ENCODE measurements at regions not wholly inside any gene's neighbourhood (a gene's known extent, or its start where the extent isn't known, plus 50 kb on each side); places are given as distances from the start of the nearest gene placed in this dataset.

GRCh38 chr12:98058838-98059237, 456.6 kb upstream of the TMPO start:
- Mint-ChIP-seq H3K27me3 (ENCODE audit: low read depth) (peaks cover 2% of the 10 kb centered on the region), H3K4me1 (ENCODE audit: low read depth) (no peaks in the 10 kb centered on the region), H3K27ac (ENCODE audit: unreplicated experiment) (no peak overlapping the region), H3K4me3 (ENCODE audit: unreplicated experiment) (no peak overlapping the region), H3K9me3 (ENCODE audit: low read depth) (no peaks in the 10 kb centered on the region), H3K36me3 (ENCODE audit: low read depth) (no peaks in the 10 kb centered on the region)
- TF ChIP-seq CTCF (IDR thresholded peaks at IDR 0.05), result no peak
- DNase-seq (ENCODE audit: low spot score), result no peak

GRCh38 chr12:98059659-98060343, 455.6 kb upstream of the TMPO start:
- H3K27me3 Mint-ChIP-seq (ENCODE audit: low read depth), result peaks cover 2% of the 10 kb centered on the region
- H3K36me3 Mint-ChIP-seq (ENCODE audit: low read depth), result no peaks in the 10 kb centered on the region
- no peak overlapping the region for H3K27ac Mint-ChIP-seq (ENCODE audit: unreplicated experiment)
- H3K9me3 Mint-ChIP-seq (ENCODE audit: low read depth), result no peaks in the 10 kb centered on the region
- DNase-seq (ENCODE audit: low spot score), result no peak
- H3K4me3 Mint-ChIP-seq (ENCODE audit: unreplicated experiment), result no peak overlapping the region
- TF ChIP-seq CTCF (IDR thresholded peaks at IDR 0.05), result no peak
- no peaks in the 10 kb centered on the region for H3K4me1 Mint-ChIP-seq (ENCODE audit: low read depth)

GRCh38 chr12:98060411-98060810, 455.0 kb upstream of the TMPO start:
- Mint-ChIP-seq H3K9me3 (ENCODE audit: low read depth) (no peaks in the 10 kb centered on the region), H3K4me1 (ENCODE audit: low read depth) (no peaks in the 10 kb centered on the region), H3K27ac (ENCODE audit: unreplicated experiment) (no peak overlapping the region), H3K36me3 (ENCODE audit: low read depth) (no peaks in the 10 kb centered on the region), H3K27me3 (ENCODE audit: low read depth) (peaks cover 2% of the 10 kb centered on the region), H3K4me3 (ENCODE audit: unreplicated experiment) (no peak overlapping the region)
- TF ChIP-seq CTCF (IDR thresholded peaks at IDR 0.05), result no peak
- DNase-seq (ENCODE audit: low spot score), result no peak

GRCh38 chr12:98062464-98063245, 452.7 kb upstream of the TMPO start:
- TF ChIP-seq CTCF (IDR thresholded peaks at IDR 0.05), result no peak
- no peak for DNase-seq (ENCODE audit: low spot score)
- Mint-ChIP-seq H3K4me3 (ENCODE audit: unreplicated experiment) (no peak overlapping the region), H3K9me3 (ENCODE audit: low read depth) (no peaks in the 10 kb centered on the region), H3K36me3 (ENCODE audit: low read depth) (no peaks in the 10 kb centered on the region), H3K4me1 (ENCODE audit: low read depth) (no peaks in the 10 kb centered on the region), H3K27ac (ENCODE audit: unreplicated experiment) (peak overlapping the region; percentile 33), H3K27me3 (ENCODE audit: low read depth) (peaks cover 2% of the 10 kb centered on the region)

- H3K4me1 Mint-ChIP-seq (ENCODE audit: low read depth), result no peaks in the 10 kb centered on the region
- no peaks in the 10 kb centered on the region for H3K9me3 Mint-ChIP-seq (ENCODE audit: low read depth)
- TF ChIP-seq CTCF (IDR thresholded peaks at IDR 0.05), result no peak
- DNase-seq (ENCODE audit: low spot score), result no peak
- peaks cover 2% of the 10 kb centered on the region for H3K27me3 Mint-ChIP-seq (ENCODE audit: low read depth)
- no peak overlapping the region for H3K27ac Mint-ChIP-seq (ENCODE audit: unreplicated experiment)
- no peaks in the 10 kb centered on the region for H3K36me3 Mint-ChIP-seq (ENCODE audit: low read depth)
- H3K4me3 Mint-ChIP-seq (ENCODE audit: unreplicated experiment), result no peak overlapping the region
These were observed 450.9 kb upstream of the TMPO start for GRCh38 chr12:98064501-98064900.
